CD4-positive, alpha-beta T cell treated with Interferon alpha-2 for 1 hour (primary cell): ENCODE measurements at regions not wholly inside any gene's neighbourhood (a gene's known extent, or its start where the extent isn't known, plus 50 kb on each side); places are given as distances from the start of the nearest gene placed in this dataset.
A peak's percentile ranks its signal among the peaks of the same experiment; 100 is the strongest.
"Not testable (repeated sequence)": the region's sequence is repeated elsewhere in the genome, so short reads cannot be mapped to it uniquely, and the experiment has no call there.

ENCODE experiments used
- DNase-seq, 2 donors: peaks; one replicate each; pipeline ENCODE4 v3.0.0-alpha.2; 2020 to 2022

DNA sequence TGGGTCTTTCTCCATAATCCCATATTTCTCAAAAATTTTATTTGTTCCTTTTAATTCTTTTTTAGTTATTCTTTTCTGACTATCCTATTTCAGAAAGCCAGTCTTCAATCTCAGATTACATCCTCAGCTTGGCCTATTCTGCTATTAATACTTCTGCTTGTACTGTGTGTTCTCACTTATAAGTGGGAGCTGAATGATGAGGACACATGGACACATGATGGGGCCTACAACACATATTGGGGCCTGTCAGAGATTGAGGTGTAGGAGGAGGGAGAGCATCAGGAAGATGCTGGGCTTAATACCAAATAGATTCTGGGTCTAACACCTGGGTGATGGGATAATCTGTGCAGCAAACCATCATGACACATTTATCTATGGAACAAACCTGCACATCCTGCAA is 82.3 kb downstream of the MAGEE1 start:
- DNase-seq, result no peak

DNA sequence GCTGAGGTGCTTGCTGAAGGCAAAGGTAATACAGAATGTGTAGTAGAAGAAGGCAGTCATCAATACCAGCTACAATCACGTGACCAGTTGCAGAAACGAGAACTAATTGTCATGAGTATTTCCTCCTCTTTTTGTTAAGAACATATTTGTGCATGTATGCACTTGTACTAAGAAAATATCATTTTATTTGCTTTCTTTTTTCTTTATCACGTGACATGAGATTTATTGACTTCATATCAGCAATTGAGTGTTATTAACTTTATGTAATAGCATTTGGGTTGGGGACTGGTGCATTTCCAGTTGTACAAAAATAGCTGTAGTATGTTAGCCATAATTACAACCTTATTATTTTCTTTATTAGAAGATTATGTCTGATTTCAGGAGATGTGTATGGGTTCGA is 90.0 kb downstream of the MAGEE1 start:
- no peak for DNase-seq

DNA sequence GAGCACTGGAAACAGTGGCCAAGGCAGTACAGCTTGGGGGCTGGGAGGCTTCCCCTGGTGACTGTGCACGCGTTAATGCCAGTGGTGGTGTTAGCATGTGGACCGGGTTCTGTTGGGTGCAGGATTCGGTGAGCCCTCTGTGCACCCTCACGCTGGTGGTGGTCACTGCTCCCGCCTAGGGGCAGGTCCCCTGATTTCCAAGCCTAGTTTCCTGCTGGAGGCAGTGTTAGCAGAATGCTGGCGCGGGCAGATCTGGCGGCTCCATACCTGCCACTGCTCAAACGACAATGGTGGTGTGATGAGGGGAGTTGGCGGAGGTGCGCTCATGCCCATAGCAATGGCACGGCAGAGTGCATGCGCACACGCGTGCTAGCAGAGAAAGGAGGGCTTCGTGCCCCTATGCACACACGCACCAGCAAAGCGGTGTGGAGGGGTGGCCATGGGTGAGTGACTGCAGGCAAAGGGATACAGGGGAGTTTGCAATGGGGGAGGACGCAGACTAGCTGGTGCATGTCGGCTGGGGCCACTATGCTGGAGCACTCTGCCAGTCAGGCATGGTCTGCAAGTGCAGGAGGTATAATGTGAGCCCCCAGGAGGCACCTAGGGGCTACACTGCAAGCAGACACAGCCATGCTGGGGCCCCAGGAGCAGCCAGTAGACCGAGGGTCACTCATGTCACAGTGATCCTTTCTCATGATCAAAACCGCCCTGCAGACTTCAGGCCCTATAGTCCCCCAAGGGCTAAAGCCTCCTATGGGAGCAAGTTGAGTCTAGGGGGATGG is 93.0 kb downstream of the MAGEE1 start:
- no peak for DNase-seq

- DNase-seq, result not testable (repeated sequence)
These were observed 108.2 kb downstream of the MAGEE1 start for GRCh38 chrX:76535675-76536074.

DNA sequence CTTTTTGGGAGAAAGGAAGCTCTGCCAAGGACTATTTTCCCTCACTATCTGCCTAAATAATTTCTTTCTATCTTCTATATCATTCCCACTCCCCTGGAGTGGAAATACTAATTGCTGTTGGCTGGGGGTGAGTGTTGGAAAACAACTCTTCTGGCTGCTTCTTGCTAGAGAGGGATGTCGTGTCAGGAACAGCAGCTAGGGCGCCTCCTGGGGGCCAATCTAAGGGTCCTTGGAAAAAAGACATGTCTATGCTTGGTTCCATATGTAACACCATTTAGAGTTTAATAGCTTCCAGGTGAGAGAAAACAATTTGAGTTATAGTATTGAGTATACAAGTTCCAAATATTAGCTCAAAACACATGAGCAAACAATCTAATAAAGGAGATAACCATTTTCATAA is 111.3 kb downstream of the MAGEE1 start:
- DNase-seq, result no peak

GRCh38 chrX:76543381-76543780 is 115.9 kb downstream of the MAGEE1 start:
- not testable (repeated sequence) for DNase-seq

DNA sequence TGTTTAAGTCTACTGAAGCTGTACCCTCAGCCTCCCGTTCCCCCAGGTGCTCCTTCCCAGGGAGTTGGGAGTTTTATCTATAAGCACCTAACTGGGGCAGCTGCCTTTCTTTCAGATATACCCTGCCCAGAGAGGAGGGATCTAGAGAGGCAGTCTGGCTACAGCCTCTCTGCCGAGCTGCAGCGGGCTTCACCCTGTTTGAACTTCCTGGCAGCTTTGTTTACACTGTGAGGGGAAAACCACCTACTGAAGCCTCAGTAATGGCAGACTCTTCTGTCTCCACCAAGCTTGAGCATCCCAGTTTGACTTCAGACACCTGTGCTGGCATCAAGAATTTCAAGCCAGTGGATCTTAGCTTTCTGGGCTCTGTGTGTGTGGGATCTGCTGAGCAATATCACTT is 122.5 kb downstream of the MAGEE1 start:
- no peak for DNase-seq

- no peak for DNase-seq
These were observed 127.8 kb downstream of the MAGEE1 start for GRCh38 chrX:76555269-76555668.

GRCh38 chrX:76555816-76556215 is 128.3 kb downstream of the MAGEE1 start:
- peak in 1 of 2 donors; percentile 17 for DNase-seq

DNA sequence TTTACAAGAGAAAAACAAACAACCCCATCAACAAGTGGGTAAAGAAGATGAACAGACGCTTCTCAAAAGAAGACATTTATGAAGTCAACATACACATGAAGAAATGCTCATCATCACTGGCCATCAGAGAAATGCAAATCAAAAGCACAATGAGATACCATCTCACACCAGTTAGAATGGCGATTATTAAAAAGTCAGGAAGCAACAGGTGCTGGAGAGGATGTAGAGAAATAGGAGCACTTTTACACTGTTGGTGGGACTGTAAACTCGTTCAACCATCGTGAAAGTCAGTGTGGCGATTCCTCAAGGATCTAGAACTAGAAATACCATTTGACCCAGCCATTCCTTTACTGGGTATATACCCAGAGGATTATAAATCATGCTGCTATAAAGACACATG is 137.3 kb downstream of the MAGEE1 start:
- not testable (repeated sequence) for DNase-seq

GRCh38 chrX:76605390-76605789 is 177.9 kb downstream of the MAGEE1 start:
- DNase-seq, result no peak

- DNase-seq, result no peak
These were observed 189.5 kb downstream of the MAGEE1 start for GRCh38 chrX:76617020-76617419.

- no peak for DNase-seq
These were observed 216.1 kb downstream of the MAGEE1 start for GRCh38 chrX:76643590-76643989.

- DNase-seq, result not testable (repeated sequence)
These were observed 223.9 kb downstream of the MAGEE1 start for GRCh38 chrX:76651369-76651768.

DNA sequence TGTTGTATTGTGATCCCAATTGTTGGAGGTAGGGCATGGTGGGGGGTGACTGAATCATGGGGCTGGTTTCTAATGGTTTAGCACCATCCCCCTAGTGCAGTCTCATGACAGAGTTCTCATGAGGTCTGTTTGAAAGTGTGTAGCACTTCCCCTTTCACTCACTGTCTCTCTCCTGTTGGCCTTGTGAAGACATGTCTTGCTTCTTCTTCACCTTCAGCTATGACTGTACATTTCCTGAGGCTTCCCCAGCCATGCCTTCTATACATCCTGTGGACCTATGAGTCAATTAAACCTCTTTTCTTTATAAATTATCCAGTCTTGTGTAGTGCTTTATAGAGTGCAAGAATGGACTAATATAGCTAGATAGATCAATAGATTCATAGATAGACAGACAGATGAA is 230.0 kb downstream of the MAGEE1 start:
- DNase-seq, result no peak
